ENCODE measurements at regions not wholly inside any gene's neighbourhood (a gene's known extent, or its start where the extent isn't known, plus 50 kb on each side); places are given as distances from the start of the nearest gene placed in this dataset.
"Not testable (repeated sequence)": the region's sequence is repeated elsewhere in the genome, so short reads cannot be mapped to it uniquely, and the experiment has no call there.

GRCh38 chr13:50649211-50649610 is 194.3 kb downstream of the DLEU7 start:
- DNase-seq (ENCODE audit: low read depth), result no peak
- no peak overlapping the region for H3K4me3 ChIP-seq (ENCODE audit: control insufficient read depth, low read depth, low read length)
- no peak for TF ChIP-seq CTCF (IDR thresholded peaks at IDR 0.05; ENCODE audit: control insufficient read depth, insufficient read depth, low read depth, low read length, missing control alignments)

- no peak overlapping the region for H3K4me3 ChIP-seq (ENCODE audit: control insufficient read depth, low read depth, low read length)
- no peak for DNase-seq (ENCODE audit: low read depth)
- TF ChIP-seq CTCF (IDR thresholded peaks at IDR 0.05; ENCODE audit: control insufficient read depth, insufficient read depth, low read depth, low read length, missing control alignments), result no peak
Observed at GRCh38 chr13:50650592-50651504, 192.6 kb downstream of the DLEU7 start.

GRCh38 chr13:50651922-50652321 is 191.6 kb downstream of the DLEU7 start:
- no peak overlapping the region for H3K4me3 ChIP-seq (ENCODE audit: control insufficient read depth, low read depth, low read length)
- no peak for DNase-seq (ENCODE audit: low read depth)
- no peak for TF ChIP-seq CTCF (IDR thresholded peaks at IDR 0.05; ENCODE audit: control insufficient read depth, insufficient read depth, low read depth, low read length, missing control alignments)

GRCh38 chr13:50654331-50654730 is 189.2 kb downstream of the DLEU7 start:
- DNase-seq (ENCODE audit: low read depth), result no peak
- no peak for TF ChIP-seq CTCF (IDR thresholded peaks at IDR 0.05; ENCODE audit: control insufficient read depth, insufficient read depth, low read depth, low read length, missing control alignments)
- no peak overlapping the region for H3K4me3 ChIP-seq (ENCODE audit: control insufficient read depth, low read depth, low read length)

- not testable (repeated sequence) for DNase-seq (ENCODE audit: low read depth); H3K4me3 ChIP-seq (ENCODE audit: control insufficient read depth, low read depth, low read length)
Observed at GRCh38 chr13:50661881-50662280, 181.6 kb downstream of the DLEU7 start.

GRCh38 chr13:50664951-50665350 is 178.5 kb downstream of the DLEU7 start:
- no peak for DNase-seq (ENCODE audit: low read depth)
- no peak overlapping the region for H3K4me3 ChIP-seq (ENCODE audit: control insufficient read depth, low read depth, low read length)
- TF ChIP-seq CTCF (IDR thresholded peaks at IDR 0.05; ENCODE audit: control insufficient read depth, insufficient read depth, low read depth, low read length, missing control alignments), result no peak

GRCh38 chr13:50668049-50668448 is 175.4 kb downstream of the DLEU7 start:
- no peak overlapping the region for H3K4me3 ChIP-seq (ENCODE audit: control insufficient read depth, low read depth, low read length)
- no peak for TF ChIP-seq CTCF (IDR thresholded peaks at IDR 0.05; ENCODE audit: control insufficient read depth, insufficient read depth, low read depth, low read length, missing control alignments)
- DNase-seq (ENCODE audit: low read depth), result no peak

Data from AG09309 (cell line).